ENCODE measurements at regions not wholly inside any gene's neighbourhood (a gene's known extent, or its start where the extent isn't known, plus 50 kb on each side); places are given as distances from the start of the nearest gene placed in this dataset.

DNA sequence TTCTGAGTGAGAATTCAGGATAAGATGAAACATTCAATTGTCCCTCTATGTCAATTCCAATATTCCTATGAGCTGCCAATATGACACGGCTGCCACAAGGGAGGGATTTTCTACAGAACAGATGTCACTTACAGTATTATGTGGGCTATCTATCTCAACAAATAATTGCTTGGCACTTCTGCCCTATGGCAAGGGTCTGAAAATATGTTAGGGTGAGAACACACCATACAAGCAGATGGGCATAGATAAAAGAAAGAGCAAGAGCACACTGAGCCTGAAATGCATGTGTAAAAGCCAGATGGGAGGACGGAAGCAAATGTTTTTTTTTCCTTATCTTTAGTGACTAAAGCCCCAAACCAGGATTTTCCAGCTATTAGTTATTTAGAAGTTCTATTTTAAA is 70.1 kb upstream of the TFEC start:
- Histone ChIP-seq H3K36me3 (no peaks in the 10 kb centered on the region), H3K9me3 (no peaks in the 10 kb centered on the region), H3K4me3 (no peak overlapping the region), H3K27me3 (no peaks in the 10 kb centered on the region), H3K27ac (no peak overlapping the region), H3K4me1 (no peaks in the 10 kb centered on the region)
- no peak for DNase-seq
- in situ Hi-C loops (cut with MboI; ENCODE audit: low sequenced_read_pairs in 4 of 4) = no loop called here
- ATAC-seq = no peak
- TF ChIP-seq POLR2A (IDR thresholded peaks at IDR 0.05) = no peak
- TF ChIP-seq, protein P1, sequence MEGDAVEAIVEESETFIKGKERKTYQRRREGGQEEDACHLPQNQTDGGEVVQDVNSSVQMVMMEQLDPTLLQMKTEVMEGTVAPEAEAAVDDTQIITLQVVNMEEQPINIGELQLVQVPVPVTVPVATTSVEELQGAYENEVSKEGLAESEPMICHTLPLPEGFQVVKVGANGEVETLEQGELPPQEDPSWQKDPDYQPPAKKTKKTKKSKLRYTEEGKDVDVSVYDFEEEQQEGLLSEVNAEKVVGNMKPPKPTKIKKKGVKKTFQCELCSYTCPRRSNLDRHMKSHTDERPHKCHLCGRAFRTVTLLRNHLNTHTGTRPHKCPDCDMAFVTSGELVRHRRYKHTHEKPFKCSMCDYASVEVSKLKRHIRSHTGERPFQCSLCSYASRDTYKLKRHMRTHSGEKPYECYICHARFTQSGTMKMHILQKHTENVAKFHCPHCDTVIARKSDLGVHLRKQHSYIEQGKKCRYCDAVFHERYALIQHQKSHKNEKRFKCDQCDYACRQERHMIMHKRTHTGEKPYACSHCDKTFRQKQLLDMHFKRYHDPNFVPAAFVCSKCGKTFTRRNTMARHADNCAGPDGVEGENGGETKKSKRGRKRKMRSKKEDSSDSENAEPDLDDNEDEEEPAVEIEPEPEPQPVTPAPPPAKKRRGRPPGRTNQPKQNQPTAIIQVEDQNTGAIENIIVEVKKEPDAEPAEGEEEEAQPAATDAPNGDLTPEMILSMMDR (IDR thresholded peaks at IDR 0.05 in 4 of 5, conservative IDR thresholded peaks at IDR 0.05 in 1 of 5) = no peak
- intact Hi-C loops (cut with DNase I; ENCODE audit: low total_unique reads) = no loop called here

DNA sequence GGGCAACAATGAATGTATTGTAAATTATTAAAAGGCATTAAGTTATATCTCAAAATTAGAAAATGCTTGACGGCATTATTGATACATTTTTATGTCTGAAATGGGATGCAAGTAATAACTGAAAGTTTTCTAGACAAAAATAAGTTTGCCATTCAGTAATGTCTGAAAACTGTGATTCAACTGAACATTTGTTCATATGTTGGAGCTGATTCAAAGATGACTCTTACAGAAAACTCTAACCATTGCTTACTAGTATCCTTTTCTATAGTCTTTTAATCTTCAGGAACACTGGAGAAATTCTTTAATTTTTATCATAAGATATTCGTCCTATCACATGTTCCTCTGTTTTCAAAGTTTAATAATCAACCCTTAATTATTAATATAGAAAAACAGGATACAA is 71.1 kb upstream of the TFEC start:
- in situ Hi-C loops (cut with MboI; ENCODE audit: low sequenced_read_pairs in 4 of 4) (no loop called here), intact Hi-C loops (cut with DNase I; ENCODE audit: low total_unique reads) (no loop called here)
- Histone ChIP-seq H3K27ac (no peak overlapping the region), H3K27me3 (no peaks in the 10 kb centered on the region), H3K36me3 (no peaks in the 10 kb centered on the region), H3K4me1 (no peaks in the 10 kb centered on the region), H3K9me3 (no peaks in the 10 kb centered on the region), H3K4me3 (no peak overlapping the region)
- TF ChIP-seq, protein P1 (IDR thresholded peaks at IDR 0.05 in 4 of 5, conservative IDR thresholded peaks at IDR 0.05 in 1 of 5) = no peak
- no peak for TF ChIP-seq POLR2A (IDR thresholded peaks at IDR 0.05)
- DNase-seq (no peak), ATAC-seq (no peak)

GRCh38 chr7:116111475-116111874 is 80.9 kb upstream of the TFEC start:
- Histone ChIP-seq H3K4me3 (no peak overlapping the region), H3K9me3 (no peaks in the 10 kb centered on the region), H3K27ac (no peak overlapping the region), H3K4me1 (no peaks in the 10 kb centered on the region), H3K27me3 (no peaks in the 10 kb centered on the region), H3K36me3 (no peaks in the 10 kb centered on the region)
- in situ Hi-C loops (cut with MboI; ENCODE audit: low sequenced_read_pairs in 4 of 4) (no loop called here), intact Hi-C loops (cut with DNase I; ENCODE audit: low total_unique reads) (no loop called here)
- TF ChIP-seq POLR2A (IDR thresholded peaks at IDR 0.05) = no peak
- TF ChIP-seq, protein P1 (IDR thresholded peaks at IDR 0.05 in 4 of 5, conservative IDR thresholded peaks at IDR 0.05 in 1 of 5) = no peak
- no peak for DNase-seq
- no peak for ATAC-seq

- Histone ChIP-seq H3K9me3 (no peaks in the 10 kb centered on the region), H3K4me1 (no peaks in the 10 kb centered on the region), H3K27ac (no peak overlapping the region), H3K36me3 (no peaks in the 10 kb centered on the region), H3K27me3 (no peaks in the 10 kb centered on the region), H3K4me3 (no peak overlapping the region)
- TF ChIP-seq, protein P1 (IDR thresholded peaks at IDR 0.05 in 4 of 5, conservative IDR thresholded peaks at IDR 0.05 in 1 of 5) = no peak
- no peak for TF ChIP-seq POLR2A (IDR thresholded peaks at IDR 0.05)
- intact Hi-C loops (cut with DNase I; ENCODE audit: low total_unique reads) = no loop called here
- in situ Hi-C loops (cut with MboI; ENCODE audit: low sequenced_read_pairs in 4 of 4) = no loop called here
- DNase-seq = no peak
- no peak for ATAC-seq
Measured at GRCh38 chr7:116113310-116113709, 82.7 kb upstream of the TFEC start.

DNA sequence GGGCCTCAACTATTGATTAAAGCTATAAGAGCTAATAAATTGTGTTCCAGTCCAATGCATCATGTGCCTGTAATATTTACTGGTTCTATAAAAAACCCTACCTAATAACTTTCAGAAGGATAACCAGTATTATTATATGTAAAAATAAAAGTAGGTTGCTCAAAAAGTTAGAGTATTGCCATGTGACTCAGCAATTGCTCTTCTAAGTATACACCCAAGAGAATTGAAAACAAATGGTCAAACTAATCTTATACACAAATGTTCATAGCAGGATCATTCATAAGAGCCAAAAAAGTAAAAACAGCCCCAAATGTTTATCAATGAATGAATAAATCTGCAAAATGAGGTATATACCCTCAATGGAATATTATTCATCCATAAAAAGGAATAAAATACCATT is 89.5 kb upstream of the TES start:
- intact Hi-C loops (cut with DNase I; ENCODE audit: low total_unique reads) = no loop called here
- Histone ChIP-seq H3K9me3 (no peaks in the 10 kb centered on the region), H3K4me1 (no peaks in the 10 kb centered on the region), H3K27ac (no peak overlapping the region), H3K36me3 (no peaks in the 10 kb centered on the region), H3K27me3 (no peaks in the 10 kb centered on the region), H3K4me3 (no peak overlapping the region)
- in situ Hi-C loops (cut with MboI; ENCODE audit: low sequenced_read_pairs in 4 of 4) = no loop called here
- ATAC-seq (no peak), DNase-seq (no peak)
- TF ChIP-seq POLR2A (IDR thresholded peaks at IDR 0.05) = no peak
- TF ChIP-seq, protein P1 (IDR thresholded peaks at IDR 0.05 in 4 of 5, conservative IDR thresholded peaks at IDR 0.05 in 1 of 5) = no peak
